Frontal cortex (tissue), 3 donors: ENCODE measurements at regions not wholly inside any gene's neighbourhood (a gene's known extent, or its start where the extent isn't known, plus 50 kb on each side); places are given as distances from the start of the nearest gene placed in this dataset.

ENCODE experiments used
- DNase-seq, 2 donors: peaks; one replicate each; pipeline ENCODE4 v3.0.0; 2012; ENCODE audit warnings: low spot score in 2 of 2
- FAIRE-seq: peaks from 2 replicates; lab custom pipeline; 2012; peaks lifted over from hg19 to GRCh38; lab: Jason Lieb, UNC
- donor health status: control.
- donor health status: control.
- donor health status: control.

- no peak for DNase-seq
Observed at GRCh38 chr12:107264667-107265066, 171.3 kb upstream of the CRY1 start.

GRCh38 chr12:107267604-107268003 lies 174.3 kb upstream of the CRY1 start:
- FAIRE-seq = no peak
- no peak for DNase-seq

More at GRCh38 chr12:107264667-107265066, 171.3 kb upstream of the CRY1 start:
- no peak for FAIRE-seq

- no peak for FAIRE-seq
- no peak for DNase-seq
Observed at GRCh38 chr12:107271523-107271922, 178.2 kb upstream of the CRY1 start.

GRCh38 chr12:107275530-107275929 lies 182.2 kb upstream of the CRY1 start:
- FAIRE-seq (no peak), DNase-seq (no peak)

- FAIRE-seq (no peak), DNase-seq (no peak)
Observed at GRCh38 chr12:107277855-107278254, 184.5 kb upstream of the CRY1 start.

DNA sequence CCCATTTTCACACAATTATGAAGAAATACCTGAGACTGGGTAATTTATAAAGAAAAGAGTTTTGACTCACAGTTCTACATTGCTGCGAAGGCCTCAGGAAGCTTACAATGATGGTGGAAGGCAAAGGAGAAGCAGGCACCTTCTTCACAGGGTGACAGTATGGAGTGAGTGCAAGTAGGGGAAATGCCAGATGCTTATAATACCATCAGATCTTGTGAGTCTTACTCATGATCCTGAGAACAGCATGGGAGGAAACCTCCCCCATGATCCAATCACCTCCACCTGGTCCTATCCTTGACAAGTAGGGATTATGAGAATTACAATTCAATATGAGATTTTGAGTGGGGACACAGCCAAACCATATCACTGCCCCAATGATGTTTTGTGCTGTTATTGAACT lies 189.3 kb upstream of the CRY1 start:
- DNase-seq (no peak), FAIRE-seq (no peak)

- no peak for FAIRE-seq
Observed at GRCh38 chr12:107283652-107284051, 190.3 kb upstream of the CRY1 start.

GRCh38 chr12:107284692-107285091 lies 191.3 kb upstream of the CRY1 start:
- no peak for DNase-seq
- FAIRE-seq = no peak

More at GRCh38 chr12:107283652-107284051, 190.3 kb upstream of the CRY1 start:
- DNase-seq = no peak

DNA sequence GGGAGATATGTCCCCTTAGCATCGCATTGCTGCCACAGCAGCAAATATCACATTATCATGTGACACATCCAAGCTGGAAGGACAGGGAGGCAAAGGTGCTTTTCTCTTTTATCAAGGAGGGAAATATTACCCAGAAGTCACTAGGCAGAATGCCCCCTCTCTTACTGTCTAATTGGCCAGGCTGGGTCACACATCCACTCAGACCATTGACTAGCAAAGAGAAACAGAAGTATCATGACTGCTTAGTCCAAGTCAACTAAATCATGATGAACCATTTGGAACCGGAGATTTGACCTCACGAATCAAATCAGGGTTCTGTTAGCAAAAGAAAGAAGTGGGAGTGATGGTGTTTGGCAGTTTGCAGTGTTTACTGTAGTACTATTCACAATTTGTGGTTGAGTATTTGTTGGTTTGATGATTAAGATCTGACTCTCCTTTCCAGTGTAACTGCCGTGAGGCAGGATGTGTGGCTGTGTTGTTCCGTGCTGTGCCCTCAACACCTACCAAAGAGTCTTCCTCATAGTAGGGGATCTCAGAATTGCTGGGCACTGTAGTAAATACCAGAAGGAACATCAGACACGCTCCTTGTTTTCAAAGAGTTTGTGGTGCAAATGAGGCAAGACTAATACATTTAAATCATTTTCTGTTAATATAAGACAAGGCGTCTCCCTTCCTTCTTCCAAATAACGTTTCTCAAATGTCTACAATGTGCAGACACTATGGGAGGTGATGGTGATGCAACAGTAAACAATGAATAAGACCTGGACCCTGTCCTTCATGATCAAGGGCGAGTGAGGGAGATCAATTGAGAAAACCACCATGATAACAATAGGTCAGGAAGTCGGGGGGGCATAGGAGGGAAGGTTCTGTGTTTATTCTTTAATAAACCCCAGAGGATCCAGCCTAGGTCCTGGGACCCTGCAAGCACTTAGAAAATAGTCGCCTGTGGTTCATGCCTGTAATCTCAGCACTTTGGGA lies 194.4 kb upstream of the CRY1 start:
- FAIRE-seq = no peak

DNA sequence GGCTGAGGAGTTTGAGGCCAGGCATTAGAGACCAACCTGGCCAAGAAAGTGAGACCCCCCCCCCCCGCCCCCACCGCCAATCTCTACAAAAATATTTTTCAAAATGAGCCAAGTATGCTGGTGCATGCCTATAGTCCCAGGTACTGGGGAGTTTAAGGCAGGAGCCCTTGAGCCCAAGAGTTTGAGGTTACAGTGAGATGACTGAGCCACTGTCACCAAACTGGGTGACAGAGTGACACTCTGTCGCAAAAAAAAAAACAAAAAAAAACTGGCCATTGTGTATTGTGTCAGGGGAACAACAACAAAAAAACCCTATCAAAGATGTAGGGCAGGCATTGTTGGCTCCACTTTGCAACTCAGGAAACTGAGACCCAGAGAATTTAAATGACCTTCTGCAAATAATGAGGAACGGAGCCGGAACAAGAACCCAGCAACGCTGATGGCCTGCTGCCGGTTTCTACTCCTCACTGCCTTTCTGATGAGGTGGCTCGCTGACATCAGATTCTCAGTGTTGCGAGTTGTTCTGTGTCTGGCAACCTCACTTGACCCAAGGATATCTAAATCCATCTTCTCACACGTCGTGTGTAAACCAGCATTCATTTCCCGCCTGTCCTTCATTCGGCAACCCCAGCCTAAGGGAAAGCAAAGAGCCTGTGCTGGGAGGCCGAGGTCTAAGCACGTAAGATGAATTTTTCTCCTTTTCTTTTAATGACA lies 195.2 kb upstream of the CRY1 start:
- FAIRE-seq (no peak), DNase-seq (no peak)

More for the DNA sequence above, 194.4 kb upstream of the CRY1 start:
- no peak for DNase-seq

DNA sequence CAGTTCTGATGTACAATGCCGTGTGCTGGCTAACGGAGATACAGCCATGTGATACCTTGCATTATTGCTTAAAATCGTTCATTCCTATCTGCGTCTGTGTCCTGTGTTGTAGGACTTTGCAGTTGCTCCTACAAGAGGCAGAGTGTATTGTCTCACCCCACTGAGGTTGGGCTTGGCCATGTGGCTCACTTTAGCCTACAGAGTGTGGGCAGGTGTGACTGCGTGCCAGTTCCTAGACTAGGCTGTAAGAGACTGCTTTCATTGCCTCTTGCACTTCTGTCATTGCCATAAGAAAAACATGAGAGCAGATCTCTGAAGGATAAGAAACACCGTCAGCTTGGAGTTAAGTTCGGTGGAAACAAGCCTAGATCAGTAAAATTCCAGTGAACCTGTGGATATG lies 197.7 kb upstream of the CRY1 start:
- FAIRE-seq = no peak

GRCh38 chr12:107296681-107297089 lies 203.3 kb upstream of the CRY1 start:
- FAIRE-seq = no peak
- DNase-seq = no peak

More for the DNA sequence above, 197.7 kb upstream of the CRY1 start:
- no peak for DNase-seq

GRCh38 chr12:107302649-107303341 lies 209.4 kb upstream of the CRY1 start:
- FAIRE-seq = no peak
- no peak for DNase-seq

DNA sequence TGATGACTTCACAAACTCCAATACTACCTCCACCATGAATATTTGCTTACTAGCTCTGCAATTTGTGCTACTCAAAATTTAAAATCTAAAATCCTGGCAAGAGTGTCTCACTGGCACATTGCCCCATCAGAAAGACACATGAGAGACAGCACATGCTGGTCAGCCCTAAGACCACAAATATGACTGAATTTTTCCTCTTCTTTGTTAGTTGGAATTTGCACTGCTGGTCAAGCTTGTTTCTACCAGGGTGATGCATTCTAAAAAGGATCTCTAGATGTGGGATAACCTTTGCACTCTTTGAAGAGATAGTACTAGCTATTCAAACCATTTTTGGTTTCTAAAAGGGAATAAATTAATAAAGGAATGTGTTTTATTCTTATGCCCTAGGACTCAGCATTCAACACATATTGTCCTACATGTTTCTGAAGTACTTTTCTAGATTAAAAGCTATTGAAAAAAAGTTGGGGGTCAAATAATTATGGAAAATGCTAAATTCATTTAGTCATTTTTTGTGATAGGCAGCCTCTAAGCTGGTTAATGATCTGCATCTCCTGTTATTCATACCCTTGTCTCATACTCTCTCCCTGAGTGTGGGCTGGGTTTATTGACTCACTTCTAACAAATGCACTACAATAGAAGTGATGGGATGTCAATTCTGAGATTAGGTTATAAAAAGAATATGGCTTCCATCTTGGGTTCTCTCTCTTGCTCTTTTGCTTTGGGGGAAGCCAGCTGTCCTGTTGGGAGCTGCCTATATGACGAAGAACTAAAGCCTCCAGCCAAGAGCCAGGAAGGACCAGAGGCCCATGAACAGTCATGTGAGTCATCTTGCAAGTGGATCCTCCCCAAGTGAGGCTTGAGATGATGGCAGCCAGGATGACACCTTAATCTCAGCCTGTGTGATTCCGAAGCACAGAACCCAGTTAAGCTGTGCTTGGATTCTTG lies 211.5 kb upstream of the CRY1 start:
- FAIRE-seq = no peak
- no peak for DNase-seq

DNA sequence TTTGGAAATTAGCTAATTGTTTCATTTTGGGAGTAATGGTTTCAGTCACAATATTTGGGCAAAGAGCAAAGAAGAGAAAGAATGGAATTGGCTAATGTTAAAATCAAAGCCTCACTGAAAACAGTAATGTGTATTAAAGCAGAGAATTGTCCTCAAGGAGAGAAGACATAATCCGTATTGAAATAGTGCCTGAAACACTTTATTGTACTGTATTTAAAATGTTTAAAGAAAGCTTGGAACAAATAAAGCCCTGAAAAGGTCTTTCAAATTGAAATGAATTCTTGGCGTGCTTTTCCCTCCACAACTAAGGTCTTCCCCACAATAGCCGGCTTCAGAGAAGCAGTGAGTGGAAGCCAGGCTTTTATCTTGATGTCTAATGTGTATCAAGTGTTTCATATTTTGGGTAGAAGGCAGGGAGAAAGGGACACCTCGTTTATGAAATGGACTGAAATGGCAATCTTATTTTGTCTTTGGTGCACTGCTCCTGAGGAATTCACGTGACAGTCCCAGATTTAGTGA lies 212.9 kb upstream of the CRY1 start:
- FAIRE-seq (no peak), DNase-seq (no peak)

GRCh38 chr12:107308310-107308709 lies 215.0 kb upstream of the CRY1 start:
- DNase-seq (no peak), FAIRE-seq (no peak)

- DNase-seq = no peak
- no peak for FAIRE-seq
Observed at GRCh38 chr12:107309020-107309419, 215.7 kb upstream of the CRY1 start.

DNA sequence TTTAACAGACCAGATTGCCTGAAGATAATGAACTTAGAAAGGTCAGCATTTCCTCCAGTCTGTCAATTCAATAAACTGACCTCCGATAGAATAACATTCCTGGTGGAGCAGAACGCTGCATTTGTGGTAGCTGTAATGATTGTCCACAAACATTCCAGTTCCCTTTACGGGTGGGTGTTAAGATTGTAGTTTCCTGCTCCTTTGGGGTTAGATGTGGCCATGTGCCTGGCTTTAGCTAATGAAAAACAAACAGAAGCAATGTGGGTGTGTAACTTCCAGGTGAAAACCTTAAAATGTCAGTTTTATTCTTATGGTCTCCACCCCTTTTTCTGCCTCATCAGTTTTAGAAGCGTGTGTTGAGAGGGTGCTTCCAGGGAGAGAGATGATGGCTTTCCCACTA lies 217.3 kb upstream of the CRY1 start:
- no peak for DNase-seq
- FAIRE-seq = no peak

DNA sequence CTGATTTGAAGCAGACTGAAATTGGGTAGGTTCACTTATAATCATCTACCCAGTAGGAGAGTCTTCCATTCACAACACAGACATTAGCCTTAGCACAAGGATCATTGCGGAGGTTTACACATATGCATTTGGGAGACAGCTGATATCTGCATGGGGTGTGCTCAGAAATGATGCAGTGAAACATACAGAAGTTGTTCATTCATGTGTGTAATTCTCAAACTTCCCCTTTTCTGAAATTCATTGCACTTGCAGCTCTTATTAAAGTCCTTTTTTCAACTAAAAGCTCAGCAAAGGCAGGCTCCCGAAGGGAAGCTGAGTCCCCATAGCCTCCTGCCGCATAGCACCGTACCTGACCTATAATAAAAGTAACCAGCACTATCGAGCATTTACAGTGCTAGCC lies 218.3 kb upstream of the CRY1 start:
- no peak for DNase-seq
- no peak for FAIRE-seq
